Suprapubic skin (tissue), 4 donors: ENCODE measurements at regions not wholly inside any gene's neighbourhood (a gene's known extent, or its start where the extent isn't known, plus 50 kb on each side); places are given as distances from the start of the nearest gene placed in this dataset.

Experiments
- DNase-seq, 2 donors: peaks; one replicate each; pipeline ENCODE4 v3.0.0-alpha.2; 2019; ENCODE audit warnings: low spot score in 2 of 2
- H3K27ac ChIP-seq: fragments of 200-600 bp; sonication (generic); one replicate; pipeline ENCODE4 v1.5.1; 2019
- H3K27me3 ChIP-seq: fragments of 200-600 bp; sonication (generic); one replicate; pipeline ENCODE4 v1.5.1; 2019
- H3K36me3 ChIP-seq: fragments of 200-600 bp; sonication (generic); one replicate; pipeline ENCODE4 v1.5.1; 2019
- H3K4me1 ChIP-seq: fragments of 200-600 bp; sonication (generic); one replicate; pipeline ENCODE4 v1.5.1; 2019
- H3K4me3 ChIP-seq: fragments of 200-600 bp; sonication (generic); one replicate; pipeline ENCODE4 v1.5.1; 2019; ENCODE audit warnings: mild to moderate bottlenecking
- H3K9me3 ChIP-seq: fragments of 200-600 bp; sonication (generic); one replicate; pipeline ENCODE4 v1.5.1; 2019
- EP300 ChIP-seq: sonication (generic); formaldehyde crosslinking; IDR thresholded peaks from one replicate; pipeline ENCODE4 v1.6.1; 2017; ENCODE audit warnings: antibody characterized with exemption
- POLR2A ChIP-seq, 2 donors: fragments of 450-650 bp; IDR thresholded peaks; one replicate each; pipeline ENCODE4 v1.6.1; 2017; ENCODE audit warnings: antibody characterized with exemption in 2 of 2, mild to moderate bottlenecking in 2 of 2, moderate library complexity in 2 of 2
- POLR2AphosphoS5 ChIP-seq, 3 donors: sonication (generic); formaldehyde crosslinking; IDR thresholded peaks; one replicate each; pipeline ENCODE4 v1.6.1; 2017; ENCODE audit warnings: antibody characterized with exemption in 3 of 3
- WGBS: methylation state at CpG from one replicate; pipeline ENCODE4 v1.1.5; 2018; 5-methylcytosine and 5-hydroxymethylcytosine counted together
- TF ChIP-seq, protein P1 (sequence below), 2 donors: fragments of 200-600 bp in 1 of 2; fragments of 450-650 bp in 1 of 2; sonication (generic) in 1 of 2; IDR thresholded peaks; one replicate each; pipeline ENCODE4 v1.5.1; 2016 to 2019; ENCODE audit warnings: antibody characterized with exemption in 2 of 2, mild to moderate bottlenecking in 1 of 2, moderate library complexity in 1 of 2

DNA sequence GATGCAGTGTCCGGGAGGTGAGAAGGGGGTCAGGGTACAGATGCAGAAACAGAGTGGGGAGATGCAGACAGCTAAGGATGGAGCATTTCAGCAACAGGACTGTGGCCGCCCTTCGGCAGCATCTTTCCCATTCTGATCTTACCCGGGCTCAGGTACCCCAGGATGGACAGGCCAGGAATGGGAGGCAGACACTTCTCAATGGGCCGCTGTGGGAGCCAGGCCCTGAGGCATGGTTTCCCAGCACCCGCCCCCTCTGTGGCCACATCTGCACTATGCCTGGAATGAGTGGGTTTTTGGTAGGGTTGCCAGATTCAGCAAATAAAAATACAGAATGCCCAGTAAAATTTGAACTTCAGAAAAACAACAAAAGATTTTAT lies 105.2 kb upstream of the CTBP2 start:
- H3K27me3 ChIP-seq, result no peaks in the 10 kb centered on the region
- WGBS, result 69% methylated on average over 6 of the region's 6 CpGs
- no peaks in the 10 kb centered on the region for H3K4me1 ChIP-seq
- no peak overlapping the region for H3K27ac ChIP-seq
- DNase-seq, result no peak
- H3K4me3 ChIP-seq, result no peak overlapping the region
- H3K36me3 ChIP-seq, result no peaks in the 10 kb centered on the region
- no peak for TF ChIP-seq EP300
- no peaks in the 10 kb centered on the region for H3K9me3 ChIP-seq

DNA sequence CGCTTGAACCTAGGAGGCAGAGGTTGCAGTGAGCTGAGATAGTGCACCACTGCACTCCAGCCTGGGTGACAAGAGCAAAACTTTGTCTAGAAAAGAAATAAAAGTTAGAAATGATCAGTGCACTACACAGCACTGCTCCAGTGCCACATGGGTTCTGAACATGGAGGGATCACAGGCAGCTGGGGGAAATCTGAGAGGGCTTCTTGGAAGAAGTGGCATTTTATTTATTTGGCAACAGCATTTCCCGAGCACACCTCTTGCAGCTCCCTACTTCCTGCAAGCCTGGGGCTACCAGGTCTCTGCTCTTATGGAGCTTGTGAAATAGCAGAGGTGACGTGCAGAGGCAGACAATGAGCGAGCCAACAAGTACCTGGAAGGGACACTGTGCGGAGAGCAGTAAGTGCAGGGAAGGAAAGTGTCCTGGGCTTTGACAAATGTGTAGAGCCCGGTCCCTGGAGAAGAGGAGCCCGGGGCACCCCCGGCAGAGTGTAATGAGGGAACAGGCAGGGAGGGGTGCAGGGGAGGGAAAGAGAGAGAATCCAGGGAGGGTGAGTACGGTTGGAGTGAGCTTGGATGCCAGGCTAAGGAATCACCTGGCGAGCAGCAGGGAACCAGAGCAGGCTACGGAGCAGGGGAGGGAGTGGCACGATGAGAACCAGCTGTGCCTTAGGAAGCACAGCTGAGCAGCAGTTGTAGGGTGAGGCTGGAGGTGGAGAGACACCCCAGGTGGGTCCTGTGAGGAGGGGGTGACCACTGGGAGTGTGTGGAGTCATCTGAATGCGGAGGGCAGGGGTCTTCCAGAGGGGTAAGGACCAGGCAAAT lies 104.6 kb upstream of the CTBP2 start:
- Histone ChIP-seq H3K27me3 (no peaks in the 10 kb centered on the region), H3K9me3 (no peaks in the 10 kb centered on the region), H3K36me3 (no peaks in the 10 kb centered on the region), H3K4me3 (no peak overlapping the region), H3K4me1 (no peaks in the 10 kb centered on the region), H3K27ac (no peak overlapping the region)
- 59% methylated on average over 13 of the region's 13 CpGs for WGBS
- DNase-seq, result no peak
- TF ChIP-seq EP300 (no peak), POLR2A (IDR thresholded peaks at IDR 0.05) (no peak), POLR2AphosphoS5 (IDR thresholded peaks at IDR 0.05) (no peak)
- TF ChIP-seq, protein P1, sequence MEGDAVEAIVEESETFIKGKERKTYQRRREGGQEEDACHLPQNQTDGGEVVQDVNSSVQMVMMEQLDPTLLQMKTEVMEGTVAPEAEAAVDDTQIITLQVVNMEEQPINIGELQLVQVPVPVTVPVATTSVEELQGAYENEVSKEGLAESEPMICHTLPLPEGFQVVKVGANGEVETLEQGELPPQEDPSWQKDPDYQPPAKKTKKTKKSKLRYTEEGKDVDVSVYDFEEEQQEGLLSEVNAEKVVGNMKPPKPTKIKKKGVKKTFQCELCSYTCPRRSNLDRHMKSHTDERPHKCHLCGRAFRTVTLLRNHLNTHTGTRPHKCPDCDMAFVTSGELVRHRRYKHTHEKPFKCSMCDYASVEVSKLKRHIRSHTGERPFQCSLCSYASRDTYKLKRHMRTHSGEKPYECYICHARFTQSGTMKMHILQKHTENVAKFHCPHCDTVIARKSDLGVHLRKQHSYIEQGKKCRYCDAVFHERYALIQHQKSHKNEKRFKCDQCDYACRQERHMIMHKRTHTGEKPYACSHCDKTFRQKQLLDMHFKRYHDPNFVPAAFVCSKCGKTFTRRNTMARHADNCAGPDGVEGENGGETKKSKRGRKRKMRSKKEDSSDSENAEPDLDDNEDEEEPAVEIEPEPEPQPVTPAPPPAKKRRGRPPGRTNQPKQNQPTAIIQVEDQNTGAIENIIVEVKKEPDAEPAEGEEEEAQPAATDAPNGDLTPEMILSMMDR (IDR thresholded peaks at IDR 0.05), result no peak

DNA sequence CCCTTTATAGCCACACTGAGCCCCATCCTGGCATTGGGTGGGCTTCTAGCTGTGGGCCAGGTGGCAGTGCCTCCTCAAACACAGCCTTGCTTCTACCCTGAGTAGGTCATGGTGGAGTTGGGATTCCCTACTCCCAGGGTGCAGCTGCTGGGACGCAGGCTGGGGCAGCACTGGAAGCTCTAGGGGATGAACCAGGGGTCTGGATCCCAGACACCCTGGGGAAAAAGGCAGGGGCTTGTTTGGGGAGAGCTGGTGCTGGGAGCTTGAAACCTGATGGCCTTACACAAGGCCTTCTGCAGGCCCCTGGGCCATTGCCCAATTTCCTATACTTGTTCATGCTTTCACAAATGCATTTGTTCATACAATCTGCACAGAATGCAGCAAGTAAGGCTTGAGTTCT lies 103.7 kb upstream of the CTBP2 start:
- no peak overlapping the region for H3K27ac ChIP-seq
- H3K9me3 ChIP-seq, result no peaks in the 10 kb centered on the region
- TF ChIP-seq EP300 (no peak), POLR2AphosphoS5 (IDR thresholded peaks at IDR 0.05) (no peak), POLR2A (IDR thresholded peaks at IDR 0.05) (no peak)
- TF ChIP-seq, protein P1 (IDR thresholded peaks at IDR 0.05), result no peak
- H3K27me3 ChIP-seq, result no peaks in the 10 kb centered on the region
- WGBS, result 57% methylated on average over 1 of the region's 1 CpG
- H3K4me1 ChIP-seq, result no peaks in the 10 kb centered on the region
- DNase-seq, result no peak
- H3K4me3 ChIP-seq, result no peak overlapping the region
- no peaks in the 10 kb centered on the region for H3K36me3 ChIP-seq

DNA sequence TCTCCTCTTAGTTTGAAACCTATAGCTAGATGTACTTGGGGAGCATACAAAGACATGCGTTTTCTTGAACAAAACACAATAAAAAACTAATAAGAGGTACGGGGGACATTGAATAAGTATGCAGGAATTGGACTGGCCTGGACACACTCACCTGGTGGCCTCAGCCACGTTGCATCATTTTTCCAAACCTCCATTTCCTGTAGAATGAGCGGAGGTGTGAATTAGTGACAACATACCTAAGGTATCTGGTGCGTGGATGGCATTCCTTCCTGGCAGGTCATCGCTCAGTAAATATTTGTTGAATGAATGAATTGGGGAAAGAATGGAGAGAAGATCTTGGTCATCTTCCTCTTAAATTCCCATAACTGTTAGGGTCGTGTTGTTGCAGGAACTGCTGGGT lies 103.2 kb upstream of the CTBP2 start:
- H3K4me3 ChIP-seq, result no peak overlapping the region
- DNase-seq, result no peak
- no peaks in the 10 kb centered on the region for H3K9me3 ChIP-seq
- no peaks in the 10 kb centered on the region for H3K27me3 ChIP-seq
- TF ChIP-seq, protein P1 (IDR thresholded peaks at IDR 0.05), result no peak
- no peak for TF ChIP-seq POLR2A (IDR thresholded peaks at IDR 0.05)
- no peak for TF ChIP-seq EP300
- no peak for TF ChIP-seq POLR2AphosphoS5 (IDR thresholded peaks at IDR 0.05)
- no peaks in the 10 kb centered on the region for H3K36me3 ChIP-seq
- no peaks in the 10 kb centered on the region for H3K4me1 ChIP-seq
- H3K27ac ChIP-seq, result no peak overlapping the region
- WGBS, result 77% methylated on average over 7 of the region's 7 CpGs

DNA sequence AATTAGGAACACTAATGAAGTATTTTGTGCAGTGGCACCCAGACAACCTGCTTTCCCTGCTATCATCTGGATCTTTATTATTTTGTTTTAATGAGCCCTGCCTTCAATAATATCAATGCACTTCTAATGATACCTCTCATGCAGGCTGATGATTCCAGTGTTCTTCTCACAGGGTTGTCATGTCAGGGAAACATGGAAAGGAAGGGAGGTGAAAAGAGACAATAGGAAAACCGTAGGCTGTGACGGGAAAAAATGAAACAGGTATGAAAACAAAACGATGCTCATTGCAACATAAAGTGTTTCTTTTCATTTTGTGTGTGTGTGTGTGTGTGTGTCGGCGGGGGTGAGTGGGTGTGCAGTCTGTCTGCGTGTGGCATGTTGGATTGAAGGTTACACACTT lies 102.6 kb upstream of the CTBP2 start:
- TF ChIP-seq POLR2A (IDR thresholded peaks at IDR 0.05) (no peak), POLR2AphosphoS5 (IDR thresholded peaks at IDR 0.05) (no peak), EP300 (no peak)
- TF ChIP-seq, protein P1 (IDR thresholded peaks at IDR 0.05), result no peak
- Histone ChIP-seq H3K36me3 (no peaks in the 10 kb centered on the region), H3K27me3 (no peaks in the 10 kb centered on the region), H3K9me3 (no peaks in the 10 kb centered on the region), H3K4me1 (no peaks in the 10 kb centered on the region), H3K4me3 (no peak overlapping the region), H3K27ac (no peak overlapping the region)
- DNase-seq, result no peak
- 76% methylated on average over 6 of the region's 6 CpGs for WGBS

DNA sequence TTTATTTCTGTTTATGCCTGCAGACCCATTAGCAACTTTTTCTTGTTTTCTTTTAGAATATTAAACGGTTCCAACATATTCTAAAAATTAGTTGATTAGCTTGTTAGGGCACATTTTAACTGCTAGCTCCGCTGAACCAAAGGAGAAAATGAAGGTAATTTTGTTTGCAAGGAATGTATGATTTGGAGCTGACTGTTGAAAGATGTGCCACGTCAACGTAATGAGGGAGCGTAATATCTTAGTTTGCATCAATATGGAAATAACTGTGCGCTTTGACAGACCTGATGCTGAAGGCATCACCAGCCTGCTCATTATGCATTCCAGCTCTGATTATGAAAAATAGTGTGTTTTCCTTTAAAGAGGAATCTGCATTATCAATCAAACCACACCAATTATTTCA lies 102.0 kb upstream of the CTBP2 start:
- Histone ChIP-seq H3K4me3 (no peak overlapping the region), H3K9me3 (no peaks in the 10 kb centered on the region), H3K27me3 (no peaks in the 10 kb centered on the region), H3K4me1 (no peaks in the 10 kb centered on the region), H3K36me3 (no peaks in the 10 kb centered on the region), H3K27ac (no peak overlapping the region)
- TF ChIP-seq, protein P1 (IDR thresholded peaks at IDR 0.05), result no peak
- no peak for TF ChIP-seq POLR2A (IDR thresholded peaks at IDR 0.05)
- no peak for TF ChIP-seq POLR2AphosphoS5 (IDR thresholded peaks at IDR 0.05)
- TF ChIP-seq EP300, result no peak
- WGBS, result 55% methylated on average over 6 of the region's 6 CpGs
- DNase-seq, result no peak
